NT2/D1 (cell line): ENCODE measurements at regions not wholly inside any gene's neighbourhood (a gene's known extent, or its start where the extent isn't known, plus 50 kb on each side); places are given as distances from the start of the nearest gene placed in this dataset.

Experiments used
- SUZ12 ChIP-seq: IDR thresholded peaks from 2 replicates; pipeline ENCODE4 v1.6.1; 2011; ENCODE audit not compliant: insufficient read length, insufficient read depth; ENCODE audit errors: extremely low read depth
- ZNF274 ChIP-seq: IDR thresholded peaks from 2 replicates; pipeline ENCODE4 v1.6.1; 2011; ENCODE audit warnings: mild to moderate bottlenecking, low read depth, low read length

GRCh38 chr10:128741180-128741579, 615.0 kb upstream of the MKI67 start:
- TF ChIP-seq SUZ12: no peak
- no peak for TF ChIP-seq ZNF274
